Stomach (tissue), 4 donors: ENCODE measurements at regions not wholly inside any gene's neighbourhood (a gene's known extent, or its start where the extent isn't known, plus 50 kb on each side); places are given as distances from the start of the nearest gene placed in this dataset.

Experiments
- CTCF ChIP-seq, 7 experiments: fragments of 450-650 bp in 4 of 7; fragments of 200-600 bp in 3 of 7; sonication (generic) in 3 of 7; IDR thresholded peaks; one replicate each; pipeline ENCODE4 v1.5.1; 2016 to 2019; ENCODE audit warnings: antibody characterized with exemption in 7 of 7, control low read depth in 2 of 7, mild to moderate bottlenecking in 1 of 7
- EP300 ChIP-seq: sonication (generic); formaldehyde crosslinking; IDR thresholded peaks from one replicate; pipeline ENCODE4 v1.6.1; 2017; ENCODE audit warnings: antibody characterized with exemption
- POLR2A ChIP-seq, 4 donors: fragments of 450-650 bp; IDR thresholded peaks; one replicate each; pipeline ENCODE4 v1.6.1; 2016; ENCODE audit warnings: antibody characterized with exemption in 4 of 4, control low read depth in 2 of 4, mild to moderate bottlenecking in 1 of 4, moderate library complexity in 1 of 4
- POLR2AphosphoS5 ChIP-seq, 3 donors: sonication (generic); formaldehyde crosslinking; IDR thresholded peaks; one replicate each; pipeline ENCODE4 v1.6.1; 2016; ENCODE audit warnings: antibody characterized with exemption in 3 of 3

- TF ChIP-seq POLR2A (IDR thresholded peaks at IDR 0.05) = no peak
- TF ChIP-seq CTCF (IDR thresholded peaks at IDR 0.05) = no peak
- no peak for TF ChIP-seq POLR2AphosphoS5 (IDR thresholded peaks at IDR 0.05)
- no peak for TF ChIP-seq EP300
Measured at GRCh38 chr15:81779181-81779580, 266.6 kb downstream of the MEX3B start.
